GM18870 (cell line): ENCODE measurements at regions not wholly inside any gene's neighbourhood (a gene's known extent, or its start where the extent isn't known, plus 50 kb on each side); places are given as distances from the start of the nearest gene placed in this dataset.

Experiments used
- ATAC-seq: cut with Tn5 transposase; IDR thresholded peaks from one replicate; pipeline ENCODE4 v1.9.1; 2021; ENCODE audit warnings: moderate library complexity; ENCODE audit not compliant: unreplicated experiment

DNA sequence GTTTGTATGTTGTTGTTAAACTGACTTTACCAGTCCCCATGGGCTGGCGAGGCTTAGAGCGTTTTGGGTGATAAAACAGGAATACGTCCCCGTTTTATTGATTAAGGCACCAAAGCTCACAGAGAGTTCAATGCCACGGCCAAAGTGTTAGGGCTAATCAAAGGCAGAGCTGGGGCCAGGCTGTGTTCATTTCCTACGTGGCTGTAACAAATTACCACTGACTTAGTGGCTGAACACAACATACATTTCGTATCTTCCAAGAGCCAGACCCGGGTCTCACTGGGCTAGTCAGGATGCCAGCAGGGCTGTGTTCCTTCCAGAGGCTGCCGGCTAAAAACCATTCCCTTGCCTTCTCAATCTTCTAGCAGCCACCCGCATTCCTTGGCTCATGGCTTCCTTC, 94.4 kb upstream of the HABP2 start:
- no peak for ATAC-seq

DNA sequence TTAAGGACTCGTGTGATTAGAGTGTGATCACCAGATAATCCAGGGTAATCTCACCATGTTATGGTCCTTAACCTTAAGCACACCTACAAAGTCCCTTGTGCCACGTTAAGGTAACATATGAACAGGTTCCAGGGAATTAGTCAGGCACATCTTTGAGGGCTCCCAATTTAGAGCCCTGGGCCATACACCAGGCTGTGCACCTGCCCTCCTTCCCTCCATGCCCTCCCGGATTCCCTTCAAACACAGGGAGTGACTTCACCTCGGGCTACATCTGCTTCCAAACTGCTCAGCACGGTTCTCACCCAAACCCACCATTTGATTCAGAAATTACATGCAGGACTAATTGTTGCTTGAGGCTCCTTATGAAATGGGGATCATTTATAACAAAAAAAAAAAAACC, 93.9 kb upstream of the HABP2 start:
- no peak for ATAC-seq

- no peak for ATAC-seq
These were observed 93.1 kb upstream of the HABP2 start for GRCh38 chr10:113459626-113460280.

DNA sequence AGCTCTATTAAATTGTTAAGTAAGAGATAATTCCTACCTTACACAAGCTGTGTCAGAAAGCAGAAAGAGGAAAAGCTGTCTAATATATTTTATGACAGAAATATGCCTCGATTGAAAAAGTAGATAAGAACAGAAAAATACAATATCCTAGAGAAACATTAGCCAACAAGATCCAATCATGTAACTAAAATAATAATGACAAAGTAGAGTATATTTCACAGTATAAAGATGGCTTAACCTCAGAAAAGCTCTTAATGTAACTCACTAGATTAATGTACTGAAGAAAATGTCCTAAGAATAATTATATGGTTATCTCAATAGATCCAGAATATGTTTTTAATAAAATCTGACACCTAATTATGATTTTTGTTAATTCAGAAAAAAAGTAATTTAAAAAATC, 89.8 kb upstream of the HABP2 start:
- no peak for ATAC-seq

- ATAC-seq, result no peak
These were observed 89.1 kb upstream of the HABP2 start for GRCh38 chr10:113463777-113464176.

DNA sequence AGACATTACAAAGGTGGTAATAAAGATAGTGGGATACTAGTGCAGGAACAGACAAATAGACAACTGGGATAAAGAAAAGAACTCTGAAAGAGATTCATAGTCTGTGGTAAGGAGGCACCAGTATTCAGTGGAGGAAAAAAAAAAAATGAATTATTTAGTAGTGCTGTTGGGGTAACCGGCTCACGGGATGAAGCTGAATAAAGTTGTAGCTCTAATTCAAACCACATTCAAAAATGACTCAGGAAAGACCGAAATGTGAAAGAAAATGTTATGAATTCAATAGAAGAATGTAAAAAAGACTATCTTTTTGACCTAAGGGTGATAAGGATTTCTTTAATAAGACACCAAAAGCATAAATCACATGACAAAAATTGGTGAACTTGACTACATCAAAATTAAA, 83.1 kb upstream of the HABP2 start:
- ATAC-seq, result no peak

DNA sequence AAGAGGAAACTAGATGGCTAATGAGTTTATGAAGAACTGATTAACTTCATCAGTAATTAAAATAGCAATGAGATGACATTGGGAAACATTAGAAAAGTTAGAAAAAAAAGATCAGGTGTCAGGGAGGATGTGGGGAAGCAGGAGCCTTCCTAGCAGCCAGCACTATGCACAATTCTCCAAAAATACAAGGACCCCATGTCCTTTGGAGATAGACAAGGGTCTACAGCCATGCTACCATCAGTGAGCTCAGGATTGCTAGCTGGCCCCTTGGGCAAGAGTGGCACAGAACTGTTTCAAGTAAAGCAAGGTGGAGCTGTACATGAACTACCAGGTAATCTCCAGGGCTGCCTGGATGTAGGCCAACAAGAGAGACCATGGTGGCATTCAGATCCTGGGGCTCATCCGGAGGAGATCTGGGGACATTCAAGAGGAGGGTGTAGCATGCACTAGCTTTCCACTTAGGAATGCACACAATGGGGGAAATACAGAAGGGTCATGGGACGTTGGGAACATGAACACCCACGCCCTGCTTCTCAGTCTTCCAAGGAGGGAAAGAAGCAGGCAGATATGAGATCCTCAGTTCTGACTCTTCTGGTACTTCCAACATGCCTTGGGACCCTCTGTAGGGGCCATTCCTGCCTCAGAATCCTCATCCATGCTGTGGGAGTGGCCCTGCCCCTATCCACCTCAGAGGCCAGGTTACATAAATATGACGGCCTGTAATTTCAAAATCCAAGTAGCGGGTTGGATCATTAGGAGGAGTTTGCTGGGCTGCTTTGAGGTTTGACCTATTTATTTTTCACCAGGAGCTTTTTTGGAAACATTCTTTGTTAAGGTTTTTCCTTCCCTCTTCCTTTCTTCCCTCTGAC, 82.2 kb upstream of the HABP2 start:
- no peak for ATAC-seq

- no peak for ATAC-seq
These were observed 81.4 kb upstream of the HABP2 start for GRCh38 chr10:113471241-113471996.

- ATAC-seq, result no peak
These were observed 79.8 kb upstream of the HABP2 start for GRCh38 chr10:113473011-113473410.

- no peak for ATAC-seq
These were observed 79.0 kb upstream of the HABP2 start for GRCh38 chr10:113473851-113474250.

DNA sequence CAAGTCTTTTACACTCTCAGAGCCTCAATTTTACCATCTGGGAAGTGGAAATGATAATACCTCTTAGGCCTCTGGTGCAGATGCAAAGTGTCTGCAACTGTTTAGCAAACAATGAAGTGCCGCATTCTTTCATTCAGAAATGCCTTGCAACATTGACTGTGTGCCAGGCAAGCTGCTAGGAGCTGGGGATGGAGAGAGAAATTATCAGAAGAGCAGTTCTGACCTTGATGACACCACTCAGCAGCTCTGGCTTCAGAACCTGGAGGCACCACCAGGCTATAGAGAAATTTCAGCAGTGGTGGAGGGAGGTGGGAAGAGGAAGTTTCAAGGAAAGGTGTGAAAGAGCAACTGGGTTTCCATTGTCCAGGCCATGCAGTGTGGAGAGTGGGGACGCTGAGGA, 78.1 kb upstream of the HABP2 start:
- ATAC-seq, result no peak

DNA sequence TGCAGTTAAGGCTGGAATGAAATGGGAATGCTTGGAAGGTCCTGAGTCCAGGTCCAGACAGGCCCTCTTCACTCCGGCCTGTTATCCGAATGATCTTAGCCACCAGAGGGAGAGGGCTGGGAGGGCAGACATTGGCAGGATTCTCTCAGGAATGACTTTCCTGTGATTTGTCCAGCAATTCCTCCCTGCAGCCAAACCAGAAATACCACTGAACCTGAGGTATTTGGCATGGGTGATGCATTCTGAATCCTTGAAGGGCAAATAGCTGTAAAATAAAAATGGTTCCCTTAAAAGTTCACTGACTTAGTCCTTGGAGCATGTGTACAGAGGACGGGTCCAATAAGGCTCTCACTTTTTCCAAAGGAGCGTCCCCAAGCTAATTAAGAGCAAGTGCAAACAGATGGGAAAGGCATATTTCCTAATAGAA, 77.5 kb upstream of the HABP2 start:
- ATAC-seq, result no peak

GRCh38 chr10:113476191-113476590, 76.7 kb upstream of the HABP2 start:
- no peak for ATAC-seq

DNA sequence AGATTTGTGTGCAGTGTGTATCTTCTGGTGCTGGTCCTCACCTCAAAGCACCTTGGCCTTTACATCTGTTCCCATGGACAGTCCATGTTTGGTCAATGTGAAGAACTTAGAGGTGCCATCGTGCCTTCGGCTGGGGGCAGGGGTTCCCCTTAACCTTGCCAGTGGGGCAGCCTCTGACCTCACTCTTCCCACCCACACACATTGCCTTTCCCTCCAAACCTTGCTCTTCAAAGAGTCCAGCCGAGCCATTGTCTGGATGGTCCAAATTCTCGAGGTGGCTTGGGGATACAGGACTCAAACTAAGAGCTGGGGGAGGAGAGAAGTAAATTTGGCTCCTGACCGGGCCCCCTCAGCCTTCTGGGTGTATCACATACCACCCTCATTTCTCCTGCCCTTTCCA, 76.2 kb upstream of the HABP2 start:
- ATAC-seq, result no peak

- ATAC-seq, result no peak
These were observed 75.4 kb upstream of the HABP2 start for GRCh38 chr10:113477451-113477850.

GRCh38 chr10:113479346-113480080, 73.3 kb upstream of the HABP2 start:
- ATAC-seq, result no peak

- ATAC-seq, result no peak
These were observed 72.8 kb upstream of the HABP2 start for GRCh38 chr10:113480081-113480360.

GRCh38 chr10:113480851-113481502, 71.9 kb upstream of the HABP2 start:
- no peak for ATAC-seq

DNA sequence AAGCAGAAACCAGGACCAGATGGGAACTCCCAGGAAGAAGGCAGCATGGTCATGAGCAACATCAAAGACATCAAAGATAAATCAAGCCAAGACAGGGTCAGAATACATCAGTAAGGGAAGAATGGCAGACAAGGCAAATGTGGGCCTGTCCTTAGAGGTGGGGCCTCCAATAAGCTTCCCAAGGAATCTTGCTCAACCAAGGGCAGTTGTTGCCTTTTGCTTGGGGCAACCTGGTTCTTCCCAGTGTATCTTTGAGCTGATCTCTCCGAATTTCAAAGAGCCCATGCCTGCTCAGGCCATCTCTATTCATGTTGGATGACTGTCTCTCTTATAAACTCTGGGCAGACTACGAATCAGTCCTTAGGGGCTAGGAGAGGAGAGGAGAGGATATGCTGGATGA, 68.4 kb upstream of the HABP2 start:
- ATAC-seq, result no peak

DNA sequence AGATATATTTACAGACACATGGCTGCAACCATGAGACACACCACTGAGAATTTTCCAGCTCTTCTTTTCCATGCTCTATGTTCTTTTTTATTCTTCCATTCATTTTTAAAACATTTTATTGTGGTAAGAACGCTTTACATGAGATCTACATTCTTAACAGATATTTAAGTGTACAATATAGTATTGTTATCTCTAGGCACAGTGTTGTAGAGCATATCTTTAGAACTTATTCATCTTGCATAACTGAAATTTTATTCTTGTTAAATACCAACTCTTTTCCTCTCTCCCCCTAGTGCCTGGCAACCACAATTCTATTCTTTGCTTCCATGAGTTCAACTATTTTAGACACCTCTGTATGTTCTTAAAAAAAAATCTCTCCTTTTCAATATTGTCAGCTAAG, 67.1 kb upstream of the HABP2 start:
- ATAC-seq, result no peak

GRCh38 chr10:113486531-113486930, 66.3 kb upstream of the HABP2 start:
- ATAC-seq, result no peak
